HEK293 (cell line): ENCODE measurements at regions not wholly inside any gene's neighbourhood (a gene's known extent, or its start where the extent isn't known, plus 50 kb on each side); places are given as distances from the start of the nearest gene placed in this dataset.

Experiments used
- CTCF ChIA-PET: fragments of 350-600 bp; formaldehyde crosslinking; extraction: SDS; loops from one replicate; lab custom pipeline; 2021; ENCODE audit warnings: antibody characterized with exemption; lab: Yijun Ruan, JAX
- POLR2A ChIA-PET: fragments of 300-600 bp; formaldehyde crosslinking; extraction: SDS; loops from one replicate; lab custom pipeline; 2020; ENCODE audit warnings: antibody characterized with exemption, inconsistent platforms; lab: Yijun Ruan, JAX
- H3K27ac ChIP-seq: fragments of 200-500 bp; sonication (Bioruptor generic); 2 replicates; pipeline ENCODE4 v1.5.1; 2014; ENCODE audit warnings: low read depth, low read length, control low read depth, inconsistent platforms; ENCODE audit errors: extremely low read depth
- H3K36me3 ChIP-seq, 2 experiments: fragments of 200-500 bp in 1 of 2; sonication (Bioruptor generic) in 1 of 2; 1 replicate in 1 of 2; 2 replicates in 1 of 2; pipeline ENCODE4 v1.5.1; 2014 to 2017; ENCODE audit warnings: inconsistent platforms in 2 of 2, low read length in 2 of 2; ENCODE audit not compliant: control insufficient read depth in 2 of 2, insufficient read depth in 1 of 2
- H3K4me1 ChIP-seq: fragments of 200-500 bp; sonication (Bioruptor generic); 2 replicates; pipeline ENCODE4 v1.5.1; 2014; ENCODE audit warnings: mild to moderate bottlenecking, low read length, inconsistent platforms; ENCODE audit not compliant: control insufficient read depth, insufficient read depth
- H3K4me3 ChIP-seq: 2 replicates; pipeline ENCODE4 v1.5.1; 2011; ENCODE audit warnings: low read depth, mild to moderate bottlenecking, control low read depth, low read length, moderate library complexity
- H3K9me3 ChIP-seq: fragments of 200-500 bp; sonication (Bioruptor generic); 2 replicates; pipeline ENCODE4 v1.5.1; 2014; ENCODE audit warnings: low read depth, low read length, inconsistent platforms; ENCODE audit not compliant: control insufficient read depth, insufficient read depth
- BCL11B ChIP-seq: fragments of 450-650 bp; formaldehyde crosslinking; IDR thresholded peaks from 2 replicates; pipeline ENCODE4 v1.5.1; 2016; ENCODE audit warnings: low read depth, missing biosample characterization, missing genetic modification characterization
- GFI1B ChIP-seq: fragments of 450-650 bp; formaldehyde crosslinking; IDR thresholded peaks from 2 replicates; pipeline ENCODE4 v1.5.1; 2016; ENCODE audit warnings: missing biosample characterization, missing genetic modification characterization
- OVOL3 ChIP-seq: fragments of 450-650 bp; formaldehyde crosslinking; IDR thresholded peaks from 2 replicates; pipeline ENCODE4 v1.5.1; 2016; ENCODE audit warnings: missing biosample characterization, missing genetic modification characterization
- SCRT1 ChIP-seq: fragments of 450-650 bp; formaldehyde crosslinking; IDR thresholded peaks from 2 replicates; pipeline ENCODE4 v1.5.1; 2016; ENCODE audit warnings: missing biosample characterization, missing genetic modification characterization, borderline replicate concordance
- SCRT2 ChIP-seq: fragments of 450-650 bp; formaldehyde crosslinking; IDR thresholded peaks from 2 replicates; pipeline ENCODE4 v1.5.1; 2016; ENCODE audit warnings: missing biosample characterization, missing genetic modification characterization
- WT1 ChIP-seq: fragments of 450-650 bp; formaldehyde crosslinking; IDR thresholded peaks from 2 replicates; pipeline ENCODE4 v1.5.1; 2016; ENCODE audit warnings: missing biosample characterization, missing genetic modification characterization
- ZFP69B ChIP-seq: fragments of 450-650 bp; formaldehyde crosslinking; IDR thresholded peaks from 2 replicates; pipeline ENCODE4 v1.5.1; 2016; ENCODE audit warnings: missing biosample characterization, missing genetic modification characterization
- ZNF292 ChIP-seq: fragments of 450-650 bp; formaldehyde crosslinking; IDR thresholded peaks from 2 replicates; pipeline ENCODE4 v1.5.1; 2016; ENCODE audit warnings: low read depth, missing biosample characterization, missing genetic modification characterization, borderline replicate concordance
- ZNF302 ChIP-seq: fragments of 450-650 bp; formaldehyde crosslinking; IDR thresholded peaks from 2 replicates; pipeline ENCODE4 v1.5.1; 2016; ENCODE audit warnings: missing biosample characterization, missing genetic modification characterization, low read depth
- ZNF555 ChIP-seq: fragments of 450-650 bp; formaldehyde crosslinking; conservative IDR thresholded peaks from 2 replicates; pipeline ENCODE4 v1.5.1; 2017; ENCODE audit warnings: missing biosample characterization, mild to moderate bottlenecking, missing genetic modification characterization, inconsistent platforms
- ZNF677 ChIP-seq: fragments of 450-650 bp; IDR thresholded peaks from 2 replicates; pipeline ENCODE4 v1.5.0; 2018; ENCODE audit warnings: missing biosample characterization, mild to moderate bottlenecking, missing genetic modification characterization, moderate library complexity
- TF ChIP-seq, protein P1 (sequence below): fragments of 450-650 bp; formaldehyde crosslinking; IDR thresholded peaks from 2 replicates; pipeline ENCODE4 v1.5.1; 2016; ENCODE audit warnings: missing biosample characterization, missing genetic modification characterization
- TF ChIP-seq, protein P2 (sequence below): fragments of 450-650 bp; formaldehyde crosslinking; IDR thresholded peaks from 2 replicates; pipeline ENCODE4 v1.5.1; 2017; ENCODE audit warnings: missing biosample characterization, missing genetic modification characterization
- TF ChIP-seq, protein P3 (sequence below): fragments of 450-650 bp; formaldehyde crosslinking; IDR thresholded peaks from 2 replicates; pipeline ENCODE4 v1.5.1; 2016; ENCODE audit warnings: missing biosample characterization, missing genetic modification characterization

DNA sequence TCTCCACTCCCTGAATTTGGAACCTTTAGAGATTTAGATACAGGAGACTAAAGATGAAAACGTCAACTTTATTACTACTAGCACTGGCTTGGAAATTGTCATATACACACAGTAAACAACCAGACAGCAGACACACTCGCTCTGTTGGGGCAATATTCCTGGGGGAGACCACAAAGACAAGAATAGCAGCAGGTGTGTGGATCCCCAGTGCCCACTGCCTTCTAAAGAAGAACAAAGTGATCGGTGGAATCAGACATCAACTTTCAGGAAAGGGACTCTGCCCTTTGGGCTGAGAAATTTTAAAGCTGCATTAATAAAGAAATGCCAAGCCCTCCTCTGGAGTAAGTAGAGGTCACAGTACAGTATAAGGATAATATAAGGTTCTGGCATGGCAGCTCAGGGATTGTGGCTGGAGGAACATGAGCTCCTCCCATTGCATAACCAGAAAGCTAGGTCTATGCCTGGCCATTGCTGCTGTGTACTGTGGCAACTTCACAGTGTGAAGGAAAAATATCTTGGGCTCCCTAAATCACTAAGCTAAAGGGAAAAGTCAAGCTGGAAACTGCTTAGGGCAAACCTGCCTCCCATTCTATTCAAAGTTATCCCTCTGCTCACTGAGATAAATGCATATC lies 57.1 kb upstream of the ANKRD1 start:
- ChIA-PET CTCF (interaction anchor here (1.9 to 3.4 kb wide), 2 partner anchors 7 to 29 kb away, joined by 7 to 18 read pairs; no protein-coding TSS in a partner anchor), POLR2A (no interaction called here)
- no peak overlapping the region for H3K27ac ChIP-seq
- TF ChIP-seq GFI1B (tag by site-specific recombination): no peak
- no peak for TF ChIP-seq ZNF292 (tag by site-specific recombination)
- TF ChIP-seq, protein P1, sequence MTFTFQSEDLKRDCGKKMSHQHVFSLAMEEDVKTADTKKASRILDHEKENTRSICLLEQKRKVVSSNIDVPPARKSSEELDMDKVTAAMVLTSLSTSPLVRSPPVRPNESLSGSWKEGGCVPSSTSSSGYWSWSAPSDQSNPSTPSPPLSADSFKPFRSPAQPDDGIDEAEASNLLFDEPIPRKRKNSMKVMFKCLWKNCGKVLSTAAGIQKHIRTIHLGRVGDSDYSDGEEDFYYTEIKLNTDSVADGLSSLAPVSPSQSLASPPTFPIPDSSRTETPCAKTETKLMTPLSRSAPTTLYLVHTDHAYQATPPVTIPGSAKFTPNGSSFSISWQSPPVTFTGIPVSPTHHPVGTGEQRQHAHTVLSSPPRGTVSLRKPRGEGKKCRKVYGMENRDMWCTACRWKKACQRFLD (tag by site-specific recombination): no peak
- no peak for TF ChIP-seq WT1 (tag by site-specific recombination)
- TF ChIP-seq, protein P2, sequence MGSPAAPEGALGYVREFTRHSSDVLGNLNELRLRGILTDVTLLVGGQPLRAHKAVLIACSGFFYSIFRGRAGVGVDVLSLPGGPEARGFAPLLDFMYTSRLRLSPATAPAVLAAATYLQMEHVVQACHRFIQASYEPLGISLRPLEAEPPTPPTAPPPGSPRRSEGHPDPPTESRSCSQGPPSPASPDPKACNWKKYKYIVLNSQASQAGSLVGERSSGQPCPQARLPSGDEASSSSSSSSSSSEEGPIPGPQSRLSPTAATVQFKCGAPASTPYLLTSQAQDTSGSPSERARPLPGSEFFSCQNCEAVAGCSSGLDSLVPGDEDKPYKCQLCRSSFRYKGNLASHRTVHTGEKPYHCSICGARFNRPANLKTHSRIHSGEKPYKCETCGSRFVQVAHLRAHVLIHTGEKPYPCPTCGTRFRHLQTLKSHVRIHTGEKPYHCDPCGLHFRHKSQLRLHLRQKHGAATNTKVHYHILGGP: no peak
- TF ChIP-seq OVOL3 (tag by site-specific recombination): no peak
- no peak for TF ChIP-seq ZFP69B
- no peak for TF ChIP-seq SCRT2 (tag by site-specific recombination)
- TF ChIP-seq, protein P3, sequence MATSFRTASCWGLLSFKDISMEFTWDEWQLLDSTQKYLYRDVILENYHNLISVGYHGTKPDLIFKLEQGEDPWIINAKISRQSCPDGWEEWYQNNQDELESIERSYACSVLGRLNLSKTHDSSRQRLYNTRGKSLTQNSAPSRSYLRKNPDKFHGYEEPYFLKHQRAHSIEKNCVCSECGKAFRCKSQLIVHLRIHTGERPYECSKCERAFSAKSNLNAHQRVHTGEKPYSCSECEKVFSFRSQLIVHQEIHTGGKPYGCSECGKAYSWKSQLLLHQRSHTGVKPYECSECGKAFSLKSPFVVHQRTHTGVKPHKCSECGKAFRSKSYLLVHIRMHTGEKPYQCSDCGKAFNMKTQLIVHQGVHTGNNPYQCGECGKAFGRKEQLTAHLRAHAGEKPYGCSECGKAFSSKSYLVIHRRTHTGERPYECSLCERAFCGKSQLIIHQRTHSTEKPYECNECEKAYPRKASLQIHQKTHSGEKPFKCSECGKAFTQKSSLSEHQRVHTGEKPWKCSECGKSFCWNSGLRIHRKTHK (tag by site-specific recombination): no peak
- H3K36me3 ChIP-seq: no peaks in the 10 kb centered on the region
- no peaks in the 10 kb centered on the region for H3K9me3 ChIP-seq
- no peaks in the 10 kb centered on the region for H3K4me1 ChIP-seq
- no peak overlapping the region for H3K4me3 ChIP-seq

DNA sequence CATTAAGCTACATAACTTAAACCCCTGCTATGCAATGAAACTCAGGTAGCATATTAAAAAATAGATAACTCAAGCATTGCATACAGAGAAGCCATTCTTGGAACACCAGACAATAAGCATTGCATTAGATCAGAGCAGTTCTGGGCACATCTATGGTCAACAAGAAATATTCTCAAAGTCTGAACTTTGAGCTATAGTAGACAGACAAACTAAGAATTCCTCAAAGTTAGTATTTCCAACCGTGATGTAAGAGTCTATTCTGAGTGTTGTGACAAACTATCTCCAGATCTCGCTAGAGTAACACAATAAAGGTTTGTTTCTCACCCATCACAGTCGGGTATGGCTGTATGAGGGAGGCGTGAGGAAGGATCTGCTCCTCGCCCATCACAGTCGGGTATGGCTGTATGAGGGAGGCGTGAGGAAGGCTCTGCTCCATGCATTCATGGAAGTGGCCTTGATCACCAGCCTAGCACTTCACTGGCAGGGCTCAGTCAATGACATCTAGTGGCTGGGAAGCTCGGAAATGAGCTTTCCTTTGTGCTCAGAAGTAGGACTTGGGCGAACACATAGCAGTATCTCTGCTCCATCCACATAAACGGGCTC lies 61.6 kb upstream of the ANKRD1 start:
- POLR2A ChIA-PET: no interaction called here
- TF ChIP-seq ZNF555 (tag by site-specific recombination) (no peak), BCL11B (tag by site-specific recombination) (no peak), ZNF677 (no peak)
- TF ChIP-seq, protein P3 (tag by site-specific recombination): no peak

DNA sequence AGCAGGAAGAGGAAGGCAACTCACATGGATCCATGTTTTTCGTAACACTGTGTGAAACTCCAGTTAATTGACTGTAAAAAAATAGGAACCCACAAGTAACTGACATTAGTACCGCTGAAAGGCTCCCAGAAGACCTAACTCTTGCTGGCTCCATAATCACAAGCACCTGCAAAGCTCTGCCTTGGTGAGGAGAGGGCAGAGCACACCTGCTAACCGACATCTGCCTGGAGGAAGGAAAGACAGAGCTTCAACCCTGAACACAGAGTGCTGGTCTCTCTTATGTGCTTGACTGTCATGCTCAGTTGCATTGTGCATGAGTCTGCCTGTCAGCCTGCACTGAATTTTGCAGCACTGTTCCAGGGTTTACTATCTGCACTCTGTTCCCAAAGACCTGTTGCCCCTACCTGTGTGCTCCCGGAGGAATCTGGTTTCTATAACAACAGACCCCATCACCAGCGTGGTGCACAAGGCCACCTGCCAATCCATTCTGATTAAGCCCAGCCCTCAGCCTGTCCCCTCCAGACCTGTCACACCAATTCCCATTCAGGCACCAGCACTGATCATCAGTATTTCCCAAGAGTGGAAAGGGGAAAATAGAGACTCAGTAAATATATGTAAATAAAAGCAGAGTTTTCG lies 63.1 kb upstream of the ANKRD1 start:
- Histone ChIP-seq H3K36me3 (no peaks in the 10 kb centered on the region), H3K9me3 (no peaks in the 10 kb centered on the region), H3K4me3 (no peak overlapping the region), H3K4me1 (0 out of 2 replicates have a peak, but pooled peaks cover 2% of the 10 kb centered on the region), H3K27ac (no peak overlapping the region)
- TF ChIP-seq SCRT2 (tag by site-specific recombination) (peak; percentile 74), SCRT1 (peak; percentile 41; the same call in 1 of the 2 replicates), ZNF302 (tag by site-specific recombination) (no peak)
- ChIA-PET CTCF (interaction anchor here (1.4 kb wide), 1 partner anchor 9 kb away, joined by 6 read pairs; no protein-coding TSS in a partner anchor), POLR2A (no interaction called here)

More for the DNA sequence above, 61.6 kb upstream of the ANKRD1 start:
- H3K4me3 ChIP-seq: no peak overlapping the region
- no peak overlapping the region for H3K27ac ChIP-seq
- H3K36me3 ChIP-seq: no peaks in the 10 kb centered on the region
- 0 out of 2 replicates have a peak, but pooled peaks cover 2% of the 10 kb centered on the region for H3K4me1 ChIP-seq
- CTCF ChIA-PET: interaction anchor here (0.6 kb wide), 1 partner anchor 16 kb away, joined by 4 read pairs; no protein-coding TSS in a partner anchor
- H3K9me3 ChIP-seq: no peaks in the 10 kb centered on the region
